GM19043 (cell line): ENCODE measurements at regions not wholly inside any gene's neighbourhood (a gene's known extent, or its start where the extent isn't known, plus 50 kb on each side); places are given as distances from the start of the nearest gene placed in this dataset.

ENCODE experiments used
- ATAC-seq: cut with Tn5 transposase; IDR thresholded peaks from one replicate; pipeline ENCODE4 v1.9.1; 2021; ENCODE audit warnings: low read depth; ENCODE audit not compliant: unreplicated experiment

GRCh38 chr1:199854686-199855321 is 172.7 kb upstream of the NR5A2 start:
- no peak for ATAC-seq

- ATAC-seq = no peak
Observed at GRCh38 chr1:199855580-199855979, 171.9 kb upstream of the NR5A2 start.

GRCh38 chr1:199856216-199856780 is 171.2 kb upstream of the NR5A2 start:
- no peak for ATAC-seq

- no peak for ATAC-seq
Observed at GRCh38 chr1:199857108-199857507, 170.4 kb upstream of the NR5A2 start.

- no peak for ATAC-seq
Observed at GRCh38 chr1:199857516-199857915, 170.0 kb upstream of the NR5A2 start.

DNA sequence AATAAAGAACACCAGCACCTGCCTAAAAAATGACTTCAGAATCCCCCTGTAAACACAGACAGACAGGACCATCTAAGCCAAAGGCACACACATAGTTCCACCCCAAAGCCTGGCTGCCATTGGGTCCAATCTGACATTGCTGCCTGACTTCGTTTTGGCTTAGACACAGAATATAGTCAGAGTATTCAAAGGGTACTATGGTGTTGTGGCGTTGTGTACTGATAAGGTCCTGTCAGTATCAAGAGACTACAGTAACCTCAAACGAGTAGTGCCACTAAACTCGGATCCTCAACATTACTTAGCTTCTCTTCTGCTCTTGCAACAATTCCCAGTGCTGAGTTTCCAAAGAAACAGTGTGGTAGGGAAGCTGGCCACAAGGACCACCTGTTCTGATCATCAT is 169.3 kb upstream of the NR5A2 start:
- ATAC-seq = no peak

DNA sequence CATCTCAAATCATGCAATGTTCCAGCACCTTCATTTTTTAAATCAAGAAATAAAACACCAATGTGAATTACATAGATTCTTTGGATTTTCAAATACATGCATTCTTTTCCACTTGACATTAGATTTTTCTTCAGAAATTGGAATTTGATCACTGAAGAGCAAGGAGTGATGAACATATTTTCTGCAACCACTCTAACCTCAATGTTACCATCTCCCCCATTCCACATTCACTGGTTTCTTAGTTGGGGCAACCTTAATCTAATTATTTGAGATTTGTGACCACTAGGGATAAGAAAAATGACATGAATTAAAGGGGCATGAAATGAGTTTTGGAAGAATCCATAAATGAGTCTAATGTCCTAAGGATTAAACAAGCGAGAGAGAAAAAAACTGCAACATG is 168.7 kb upstream of the NR5A2 start:
- ATAC-seq = no peak

DNA sequence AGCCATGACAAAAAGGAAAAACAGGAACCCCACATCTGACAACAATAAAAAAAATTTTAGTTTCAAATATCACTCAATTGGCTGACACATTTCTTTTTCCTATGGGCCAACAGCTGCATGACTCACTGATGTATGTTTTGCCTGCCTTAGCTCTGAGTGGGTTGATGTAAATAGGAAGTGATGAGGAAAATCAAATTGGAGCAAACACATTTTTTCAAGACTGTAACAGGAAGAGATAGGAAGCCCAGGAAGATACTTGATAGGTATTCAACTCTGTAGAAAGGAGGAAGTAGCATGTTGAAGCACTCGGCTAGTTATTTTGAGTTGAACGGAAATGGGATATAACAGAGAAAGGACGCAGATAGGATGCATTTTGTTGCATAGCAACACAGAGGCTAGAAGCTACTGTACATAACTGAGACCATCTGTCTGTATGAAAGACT is 168.0 kb upstream of the NR5A2 start:
- no peak for ATAC-seq

DNA sequence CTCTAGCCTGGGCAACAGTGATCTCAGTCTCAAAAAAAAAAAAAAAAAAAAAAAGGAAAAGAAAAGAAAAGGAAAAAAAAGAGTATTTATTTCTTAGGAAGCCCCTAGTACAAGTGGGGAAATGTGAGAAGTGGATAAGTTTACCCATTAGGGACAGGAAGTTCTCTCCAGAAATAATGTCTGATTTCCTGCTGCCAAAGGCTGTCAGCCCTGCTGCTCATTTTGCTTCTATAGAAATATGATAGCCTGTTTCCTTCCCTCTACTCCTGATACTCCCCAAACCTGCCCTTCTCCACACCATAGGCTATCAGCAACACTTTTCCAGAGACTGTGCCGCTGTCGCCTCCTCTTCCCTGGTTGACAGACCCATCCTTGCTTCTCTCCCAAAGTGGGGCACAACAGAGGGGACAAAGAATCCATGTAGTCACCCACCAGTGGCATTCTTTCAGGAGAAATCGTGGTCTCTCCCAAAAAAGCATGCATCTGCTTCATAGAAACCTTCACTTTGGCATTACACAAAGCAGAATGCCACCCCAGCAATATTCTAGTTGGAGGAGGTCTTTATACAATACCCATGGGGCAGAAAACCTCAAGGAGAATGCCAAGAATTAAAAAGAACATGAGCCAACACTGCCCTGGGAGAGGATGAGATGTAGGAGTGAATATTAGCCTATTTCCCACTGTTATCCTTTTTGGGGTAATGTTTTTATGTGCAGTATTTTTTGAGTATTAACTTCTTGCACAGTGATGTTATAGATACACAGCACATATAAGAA is 166.3 kb upstream of the NR5A2 start:
- no peak for ATAC-seq

DNA sequence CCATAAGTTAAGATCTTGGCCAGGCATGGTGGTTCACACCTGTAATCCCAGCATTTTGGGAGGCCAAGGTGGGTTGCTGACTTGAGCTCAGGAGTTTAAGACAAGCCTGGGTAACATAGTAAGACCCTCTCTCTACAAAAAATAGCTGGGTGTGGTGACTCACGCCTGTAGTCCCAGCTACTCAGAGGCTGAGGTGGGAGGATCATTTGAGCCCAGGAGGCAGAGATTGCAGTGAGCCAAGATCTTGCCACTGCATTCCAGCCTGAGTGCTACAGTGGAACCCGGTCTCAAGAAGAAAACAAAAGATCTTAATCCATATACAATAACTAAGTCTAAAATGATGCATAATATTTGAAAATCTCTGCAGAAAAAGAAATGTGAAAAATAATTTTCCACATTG is 165.5 kb upstream of the NR5A2 start:
- no peak for ATAC-seq

DNA sequence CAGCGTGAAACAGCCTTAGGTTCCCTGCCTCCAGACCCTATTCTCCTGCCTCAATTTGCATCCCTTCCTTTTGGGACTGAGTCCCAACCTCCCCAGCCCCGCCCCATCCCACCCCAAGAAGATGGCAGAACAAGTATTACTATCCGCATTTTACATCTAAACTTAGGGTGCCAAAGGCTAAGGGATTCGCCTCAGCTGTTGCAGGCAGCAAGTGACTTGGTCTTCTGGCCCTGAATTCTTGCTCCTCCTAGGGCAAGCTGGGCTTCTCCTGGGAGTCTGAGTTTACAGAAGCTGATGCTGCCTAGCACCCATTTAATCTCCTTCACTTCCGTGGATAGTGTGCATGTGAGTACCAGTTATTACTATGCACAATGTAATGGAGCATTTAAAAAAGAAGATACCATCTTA is 161.3 kb upstream of the NR5A2 start:
- ATAC-seq = no peak

DNA sequence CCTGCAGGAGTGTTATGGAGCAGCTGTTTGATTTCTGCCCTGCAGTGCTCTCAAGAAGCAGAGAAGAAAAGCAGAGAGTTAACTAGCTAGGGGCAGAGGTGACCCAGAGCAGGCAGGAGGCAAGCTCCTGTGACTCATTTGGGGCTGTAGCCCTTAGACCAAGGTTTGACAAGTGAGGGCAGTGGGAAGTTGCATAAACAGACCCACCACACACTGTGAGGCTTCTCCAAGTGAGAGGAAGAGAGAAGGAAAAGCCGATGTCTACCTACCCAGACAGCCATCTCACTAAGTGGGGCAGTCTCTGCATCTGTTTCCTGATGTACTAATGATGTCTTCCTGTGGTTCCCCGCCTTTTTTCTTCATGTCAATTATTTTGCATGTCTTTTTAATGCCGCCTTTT is 159.9 kb upstream of the NR5A2 start:
- no peak for ATAC-seq

GRCh38 chr1:199868777-199869176 is 158.7 kb upstream of the NR5A2 start:
- no peak for ATAC-seq

GRCh38 chr1:199875337-199875736 is 152.2 kb upstream of the NR5A2 start:
- ATAC-seq = no peak

- no peak for ATAC-seq
Observed at GRCh38 chr1:199875856-199876255, 151.7 kb upstream of the NR5A2 start.

- no peak for ATAC-seq
Observed at GRCh38 chr1:199877526-199878384, 149.8 kb upstream of the NR5A2 start.

GRCh38 chr1:199878823-199879222 is 148.7 kb upstream of the NR5A2 start:
- ATAC-seq = no peak

GRCh38 chr1:199898654-199899053 is 128.9 kb upstream of the NR5A2 start:
- ATAC-seq = no peak

GRCh38 chr1:199901341-199901740 is 126.2 kb upstream of the NR5A2 start:
- no peak for ATAC-seq

DNA sequence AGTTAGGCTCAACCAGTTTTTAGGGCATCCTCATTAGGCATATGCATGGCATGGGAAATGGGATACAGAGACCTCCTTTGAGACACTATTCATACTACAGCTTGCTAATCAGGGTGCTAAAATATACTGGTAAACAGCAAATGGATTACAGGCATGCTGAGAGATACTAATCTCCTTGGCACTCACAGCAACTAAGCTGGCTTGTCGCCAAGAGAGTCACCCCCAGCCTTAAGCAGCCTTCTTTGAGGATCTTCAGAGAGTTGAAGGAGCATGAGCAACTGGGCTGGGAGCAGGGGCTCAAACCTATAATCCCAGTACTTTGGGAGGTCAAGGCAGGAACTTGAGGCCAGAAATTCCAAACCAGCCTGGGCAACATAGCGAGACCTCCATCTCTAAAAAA is 120.1 kb upstream of the NR5A2 start:
- ATAC-seq = no peak

- no peak for ATAC-seq
Observed at GRCh38 chr1:199909137-199909536, 118.4 kb upstream of the NR5A2 start.
